GM12878 (cell line): ENCODE measurements at regions not wholly inside any gene's neighbourhood (a gene's known extent, or its start where the extent isn't known, plus 50 kb on each side); places are given as distances from the start of the nearest gene placed in this dataset.

ENCODE experiments used
- BHLHE40 ChIP-seq, 2 experiments: fragments of 450-650 bp in 1 of 2; IDR thresholded peaks; 2 replicates each; pipeline ENCODE4 v1.6.1; 2011 to 2017; ENCODE audit warnings: low read depth in 2 of 2, borderline replicate concordance in 1 of 2, improper control_type of control experiment in 1 of 2, low read length in 1 of 2, mild to moderate bottlenecking in 1 of 2
- CHD2 ChIP-seq: IDR thresholded peaks from 2 replicates; pipeline ENCODE4 v1.6.1; 2011; ENCODE audit warnings: low read depth, low read length, improper control_type of control experiment, borderline replicate concordance
- CTCF ChIP-seq, 3 experiments: IDR thresholded peaks in 2 of 3; conservative IDR thresholded peaks in 1 of 3; 2 replicates each; pipeline ENCODE4 v1.5.1; 2011; ENCODE audit warnings: low read depth in 3 of 3, low read length in 3 of 3, mild to moderate bottlenecking in 3 of 3, control low read depth in 2 of 3, moderate library complexity in 2 of 3, inconsistent platforms in 1 of 3, mixed read lengths in 1 of 3; ENCODE audit not compliant: control insufficient read depth in 2 of 3, insufficient read depth in 1 of 3; ENCODE audit errors: extremely low read depth in 1 of 3
- JUND ChIP-seq: IDR thresholded peaks from 2 replicates; pipeline ENCODE4 v1.6.1; 2012; ENCODE audit warnings: low read depth, mild to moderate bottlenecking, low read length, improper control_type of control experiment, moderate library complexity
- MAX ChIP-seq: IDR thresholded peaks from 2 replicates; pipeline ENCODE4 v1.6.1; 2012; ENCODE audit warnings: low read depth, low read length, improper control_type of control experiment
- NRF1 ChIP-seq: conservative IDR thresholded peaks from 2 replicates; pipeline ENCODE4 v1.6.1; 2011; ENCODE audit warnings: mild to moderate bottlenecking, low read depth, low read length, improper control_type of control experiment
- POLR2AphosphoS5 ChIP-seq: IDR thresholded peaks from 2 replicates; pipeline ENCODE4 v1.6.1; 2011; ENCODE audit warnings: mild to moderate bottlenecking, low read length, inconsistent platforms
- RUNX3 ChIP-seq: IDR thresholded peaks from 2 replicates; pipeline ENCODE4 v1.6.1; 2012; ENCODE audit warnings: low read length, inconsistent platforms

- TF ChIP-seq JUND (no peak), CHD2 (no peak), CTCF (IDR thresholded peaks at IDR 0.05 in 2 of 3, conservative IDR thresholded peaks at IDR 0.05 in 1 of 3; ENCODE audit: control insufficient read depth in 2 of 3, extremely low read depth in 1 of 3, insufficient read depth in 1 of 3, low read depth in 3 of 3, low read length in 3 of 3) (no peak), BHLHE40 (IDR thresholded peaks at IDR 0.05; ENCODE audit: borderline replicate concordance in 1 of 2, low read depth in 2 of 2, low read length in 1 of 2) (no peak), RUNX3 (no peak), MAX (no peak), NRF1 (no peak), POLR2AphosphoS5 (no peak)
Measured at GRCh38 chr6:144392536-144392935, 107.4 kb downstream of the UTRN start.
